ENCODE measurements at regions not wholly inside any gene's neighbourhood (a gene's known extent, or its start where the extent isn't known, plus 50 kb on each side); places are given as distances from the start of the nearest gene placed in this dataset.
"Not testable (repeated sequence)": the region's sequence is repeated elsewhere in the genome, so short reads cannot be mapped to it uniquely, and the experiment has no call there.

GRCh38 chr6:119495230-119495683, 145.7 kb upstream of the MAN1A1 start:
- H3K4me3 Mint-ChIP-seq, result no peak overlapping the region
- peaks cover 6% of the 10 kb centered on the region for H3K9me3 Mint-ChIP-seq (ENCODE audit: low read depth)
- H3K4me1 Mint-ChIP-seq (ENCODE audit: low read depth), result peaks cover 2% of the 10 kb centered on the region
- H3K36me3 Mint-ChIP-seq, result no peaks in the 10 kb centered on the region
- H3K27ac Mint-ChIP-seq, result no peak overlapping the region
- peaks cover 1% of the 10 kb centered on the region for H3K27me3 Mint-ChIP-seq

DNA sequence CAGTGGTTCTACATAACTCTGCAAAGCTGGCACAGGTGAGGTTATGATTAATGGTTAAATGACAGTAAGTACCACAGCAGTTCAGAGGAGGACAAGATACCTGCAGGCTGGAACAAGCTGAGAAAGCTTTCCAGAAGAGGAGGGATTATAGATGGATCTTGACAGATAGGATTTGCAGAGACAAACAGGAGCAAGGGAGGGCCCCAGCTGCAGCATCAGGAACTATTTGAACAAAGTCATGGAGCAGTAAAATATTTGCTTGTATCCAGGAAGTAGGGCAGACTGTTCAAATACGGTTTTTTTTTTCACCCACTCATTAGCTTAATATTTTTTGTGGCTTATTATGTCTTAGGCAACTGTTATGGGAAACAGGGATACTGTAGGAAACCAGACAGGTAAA, 144.4 kb upstream of the MAN1A1 start:
- Mint-ChIP-seq H3K4me1 (ENCODE audit: low read depth) (peaks cover 10% of the 10 kb centered on the region), H3K4me3 (no peak overlapping the region), H3K9me3 (ENCODE audit: low read depth) (peaks cover 6% of the 10 kb centered on the region), H3K27me3 (peaks cover 1% of the 10 kb centered on the region), H3K27ac (no peak overlapping the region), H3K36me3 (no peaks in the 10 kb centered on the region)

GRCh38 chr6:119491112-119491511, 141.6 kb upstream of the MAN1A1 start:
- H3K4me3 Mint-ChIP-seq; H3K27ac Mint-ChIP-seq; H3K27me3 Mint-ChIP-seq; H3K9me3 Mint-ChIP-seq (ENCODE audit: low read depth); H3K36me3 Mint-ChIP-seq: not testable (repeated sequence)
- H3K4me1 Mint-ChIP-seq (ENCODE audit: low read depth), result peaks cover 11% of the 10 kb centered on the region

DNA sequence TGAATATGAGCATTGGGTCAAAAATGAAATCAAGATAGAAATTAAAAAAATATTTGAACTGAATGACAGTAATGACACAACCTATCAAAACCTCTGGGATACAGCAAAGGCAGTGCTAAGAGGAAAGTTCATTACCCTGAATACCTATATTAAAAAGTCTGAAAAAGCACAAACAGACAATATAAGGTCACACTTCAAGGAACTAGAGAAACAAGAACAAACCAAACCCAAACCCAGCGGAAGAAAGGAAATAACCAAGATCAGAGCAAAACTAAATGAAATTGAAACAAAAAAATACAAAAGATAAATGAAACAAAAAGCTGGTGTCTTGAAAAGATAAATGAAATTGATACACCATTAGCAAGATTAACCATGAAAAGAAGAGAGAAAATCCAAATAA, 140.5 kb upstream of the MAN1A1 start:
- H3K4me3 Mint-ChIP-seq; H3K9me3 Mint-ChIP-seq (ENCODE audit: low read depth); H3K27me3 Mint-ChIP-seq; H3K36me3 Mint-ChIP-seq: not testable (repeated sequence)
- Mint-ChIP-seq H3K27ac (peak overlapping the region; percentile 2), H3K4me1 (ENCODE audit: low read depth) (peaks cover 11% of the 10 kb centered on the region)

DNA sequence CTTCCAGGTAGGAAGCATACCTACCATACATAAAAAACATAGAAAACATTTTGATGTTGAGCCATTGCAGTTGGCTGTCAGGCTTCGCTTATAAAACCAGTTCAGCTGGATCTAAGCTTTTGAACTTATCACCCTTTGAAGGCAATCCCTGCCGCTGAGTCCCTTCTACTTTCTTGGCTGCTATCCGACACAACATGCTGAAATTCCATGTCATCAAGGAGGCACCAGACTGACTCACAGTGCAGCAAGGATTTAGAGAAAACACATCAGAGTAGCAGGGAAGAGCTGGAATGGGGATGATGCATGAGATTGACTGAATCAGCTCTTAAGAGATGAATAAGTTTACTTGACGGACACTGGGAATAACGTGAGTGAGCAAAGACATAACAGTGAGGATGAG, 135.0 kb upstream of the MAN1A1 start:
- peaks cover 6% of the 10 kb centered on the region for H3K4me1 Mint-ChIP-seq (ENCODE audit: low read depth)
- H3K27me3 Mint-ChIP-seq, result no peaks in the 10 kb centered on the region
- H3K4me3 Mint-ChIP-seq, result no peak overlapping the region
- H3K9me3 Mint-ChIP-seq (ENCODE audit: low read depth), result peaks cover 3% of the 10 kb centered on the region
- no peaks in the 10 kb centered on the region for H3K36me3 Mint-ChIP-seq
- H3K27ac Mint-ChIP-seq, result no peak overlapping the region

GRCh38 chr6:119483908-119484307, 134.3 kb upstream of the MAN1A1 start:
- no peak overlapping the region for H3K27ac Mint-ChIP-seq
- H3K4me3 Mint-ChIP-seq, result no peak overlapping the region
- H3K36me3 Mint-ChIP-seq, result no peaks in the 10 kb centered on the region
- no peaks in the 10 kb centered on the region for H3K27me3 Mint-ChIP-seq
- peaks cover 1% of the 10 kb centered on the region for H3K4me1 Mint-ChIP-seq (ENCODE audit: low read depth)
- peaks cover 3% of the 10 kb centered on the region for H3K9me3 Mint-ChIP-seq (ENCODE audit: low read depth)

DNA sequence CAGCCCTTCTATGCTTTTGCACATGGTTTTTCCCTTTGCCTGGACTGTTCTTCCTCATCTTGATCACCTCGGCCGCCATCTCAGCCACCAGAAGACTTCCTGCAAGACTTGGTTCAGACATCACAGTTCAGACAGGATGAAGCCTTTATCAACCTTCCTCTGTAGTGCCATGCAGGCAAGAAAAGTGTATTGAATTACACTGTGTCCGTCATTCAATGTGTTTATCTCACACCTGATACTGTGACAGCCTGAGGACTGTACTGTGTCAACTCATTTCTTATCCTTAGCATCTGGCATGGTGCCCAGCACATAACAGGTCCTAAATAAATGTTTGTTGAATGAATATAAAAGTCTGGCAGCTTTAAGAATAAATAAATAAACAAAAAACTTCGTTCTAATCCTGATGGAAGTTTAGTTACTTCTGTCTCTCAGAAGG, 133.3 kb upstream of the MAN1A1 start:
- Mint-ChIP-seq H3K4me1 (ENCODE audit: low read depth) (no peaks in the 10 kb centered on the region), H3K27me3 (no peaks in the 10 kb centered on the region), H3K27ac (no peak overlapping the region), H3K36me3 (no peaks in the 10 kb centered on the region), H3K9me3 (ENCODE audit: low read depth) (peaks cover 3% of the 10 kb centered on the region), H3K4me3 (no peak overlapping the region)

DNA sequence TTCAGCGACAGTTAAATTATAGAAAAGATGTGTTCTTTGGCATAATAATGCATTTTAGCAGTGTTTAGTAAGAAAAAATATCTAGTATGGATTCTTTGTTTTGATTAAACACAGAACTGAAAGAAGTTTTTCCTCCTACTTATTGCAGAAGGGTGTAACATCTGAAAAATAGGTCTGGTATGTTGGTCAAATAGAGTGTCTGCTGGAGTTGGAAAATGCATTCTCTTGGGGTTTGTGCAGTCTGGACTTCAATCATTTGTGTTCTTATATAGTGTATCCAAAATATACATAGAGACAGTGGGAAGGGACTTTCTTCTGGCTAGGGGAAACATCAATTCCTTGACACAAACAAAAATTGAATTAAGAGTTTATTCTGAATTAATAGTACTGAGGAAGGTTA, 132.4 kb upstream of the MAN1A1 start:
- Mint-ChIP-seq H3K4me3 (no peak overlapping the region), H3K27ac (no peak overlapping the region), H3K36me3 (no peaks in the 10 kb centered on the region), H3K4me1 (ENCODE audit: low read depth) (no peaks in the 10 kb centered on the region), H3K27me3 (no peaks in the 10 kb centered on the region), H3K9me3 (ENCODE audit: low read depth) (no peaks in the 10 kb centered on the region)

- H3K27ac Mint-ChIP-seq, result no peak overlapping the region
- no peaks in the 10 kb centered on the region for H3K4me1 Mint-ChIP-seq (ENCODE audit: low read depth)
- no peaks in the 10 kb centered on the region for H3K36me3 Mint-ChIP-seq
- no peaks in the 10 kb centered on the region for H3K9me3 Mint-ChIP-seq (ENCODE audit: low read depth)
- no peak overlapping the region for H3K4me3 Mint-ChIP-seq
- no peaks in the 10 kb centered on the region for H3K27me3 Mint-ChIP-seq
These were observed 131.5 kb upstream of the MAN1A1 start for GRCh38 chr6:119480961-119481497.

- H3K27me3 Mint-ChIP-seq, result no peaks in the 10 kb centered on the region
- no peak overlapping the region for H3K4me3 Mint-ChIP-seq
- H3K36me3 Mint-ChIP-seq, result no peaks in the 10 kb centered on the region
- no peak overlapping the region for H3K27ac Mint-ChIP-seq
- H3K9me3 Mint-ChIP-seq (ENCODE audit: low read depth), result no peaks in the 10 kb centered on the region
- H3K4me1 Mint-ChIP-seq (ENCODE audit: low read depth), result no peaks in the 10 kb centered on the region
These were observed 130.5 kb upstream of the MAN1A1 start for GRCh38 chr6:119479860-119480655.

DNA sequence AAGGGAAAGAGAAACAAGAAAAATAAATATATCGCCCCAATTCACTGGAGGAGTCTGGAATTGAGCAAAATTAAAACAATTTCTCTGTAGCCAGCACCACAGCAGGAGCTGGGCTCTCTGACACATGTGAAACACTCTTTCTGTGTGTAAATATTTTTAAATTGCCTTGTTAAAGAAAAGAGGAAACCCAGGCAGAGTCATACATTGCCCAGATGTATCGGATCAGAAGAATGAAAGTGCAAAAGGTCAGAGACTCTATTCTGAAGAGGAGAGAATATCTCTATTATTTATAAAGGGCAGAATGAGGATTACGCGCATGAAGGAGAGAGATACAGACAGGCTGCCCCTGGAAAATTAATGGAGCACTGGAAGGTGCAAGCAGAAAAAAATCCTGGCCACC, 127.0 kb upstream of the MAN1A1 start:
- peaks cover 3% of the 10 kb centered on the region for H3K9me3 Mint-ChIP-seq (ENCODE audit: low read depth)
- no peaks in the 10 kb centered on the region for H3K27me3 Mint-ChIP-seq
- no peak overlapping the region for H3K4me3 Mint-ChIP-seq

GRCh38 chr6:119476024-119476423, 126.5 kb upstream of the MAN1A1 start:
- H3K4me3 Mint-ChIP-seq, result no peak overlapping the region

More for the DNA sequence above, 127.0 kb upstream of the MAN1A1 start:
- H3K27ac Mint-ChIP-seq, result no peak overlapping the region
- H3K36me3 Mint-ChIP-seq, result no peaks in the 10 kb centered on the region
- H3K4me1 Mint-ChIP-seq (ENCODE audit: low read depth), result no peaks in the 10 kb centered on the region

GRCh38 chr6:119470893-119471542, 121.5 kb upstream of the MAN1A1 start:
- Mint-ChIP-seq H3K4me1 (ENCODE audit: low read depth) (peaks cover 3% of the 10 kb centered on the region), H3K27me3 (no peaks in the 10 kb centered on the region), H3K36me3 (no peaks in the 10 kb centered on the region), H3K27ac (no peak overlapping the region), H3K9me3 (ENCODE audit: low read depth) (peaks cover 3% of the 10 kb centered on the region), H3K4me3 (no peak overlapping the region)

More at GRCh38 chr6:119476024-119476423, 126.5 kb upstream of the MAN1A1 start:
- peaks cover 3% of the 10 kb centered on the region for H3K9me3 Mint-ChIP-seq (ENCODE audit: low read depth)
- H3K36me3 Mint-ChIP-seq, result no peaks in the 10 kb centered on the region
- no peaks in the 10 kb centered on the region for H3K27me3 Mint-ChIP-seq
- no peak overlapping the region for H3K27ac Mint-ChIP-seq
- no peaks in the 10 kb centered on the region for H3K4me1 Mint-ChIP-seq (ENCODE audit: low read depth)

DNA sequence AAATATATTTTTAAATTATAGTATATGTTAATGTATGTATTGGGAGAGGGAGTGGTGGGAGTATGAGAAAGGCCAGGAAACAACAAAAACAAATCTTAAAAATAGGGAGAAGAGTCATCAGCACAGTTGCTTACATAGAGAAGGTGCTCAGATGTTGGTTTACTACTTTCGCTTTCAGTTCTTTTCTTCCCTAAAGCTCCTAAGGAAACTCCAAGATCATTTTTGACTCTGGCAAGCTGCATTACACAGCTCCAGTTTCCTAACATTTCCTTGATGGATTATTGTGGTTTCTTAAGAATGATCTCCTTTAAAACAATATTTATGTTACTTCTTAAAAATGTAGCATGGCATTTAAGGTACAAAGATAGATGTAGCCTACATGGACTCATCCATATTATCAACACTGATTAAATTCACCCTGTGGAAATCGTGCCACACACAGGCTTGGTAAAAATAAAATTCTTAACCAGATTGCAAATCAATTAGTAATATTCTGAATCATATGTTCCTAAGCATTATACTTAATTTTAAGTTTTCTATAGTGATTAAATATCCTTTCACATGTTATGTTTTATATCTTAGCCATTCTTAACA, 118.0 kb upstream of the MAN1A1 start:
- H3K27me3 Mint-ChIP-seq, result no peaks in the 10 kb centered on the region
- H3K9me3 Mint-ChIP-seq (ENCODE audit: low read depth), result no peaks in the 10 kb centered on the region
- H3K4me1 Mint-ChIP-seq (ENCODE audit: low read depth), result peaks cover 3% of the 10 kb centered on the region
- H3K36me3 Mint-ChIP-seq, result peaks cover 2% of the 10 kb centered on the region
- H3K27ac Mint-ChIP-seq, result no peak overlapping the region
- H3K4me3 Mint-ChIP-seq, result no peak overlapping the region

GRCh38 chr6:119466226-119466625, 116.7 kb upstream of the MAN1A1 start:
- peaks cover 1% of the 10 kb centered on the region for H3K9me3 Mint-ChIP-seq (ENCODE audit: low read depth)
- H3K27ac Mint-ChIP-seq, result no peak overlapping the region
- H3K4me3 Mint-ChIP-seq, result no peak overlapping the region
- H3K36me3 Mint-ChIP-seq, result peaks cover 2% of the 10 kb centered on the region
- H3K4me1 Mint-ChIP-seq (ENCODE audit: low read depth), result peaks cover 3% of the 10 kb centered on the region
- no peaks in the 10 kb centered on the region for H3K27me3 Mint-ChIP-seq
